Activated T-helper 2 cell treated with anti-CD3 and anti-CD28 coated beads, Interferon-gamma antibody, Interleukin-2, Interleukin-4, amounts not matched to agents 10 μg/mL and 5 μg/mL and 100 μg/mL, durations not matched to agents 14 hours and 24 hours and 36 hours (primary cell): ENCODE measurements at regions not wholly inside any gene's neighbourhood (a gene's known extent, or its start where the extent isn't known, plus 50 kb on each side); places are given as distances from the start of the nearest gene placed in this dataset.

ENCODE experiments used
- DNase-seq: peaks from one replicate; pipeline ENCODE4 v3.0.0; 2021; ENCODE audit warnings: low spot score
- H3K27ac Mint-ChIP-seq: one replicate; pipeline ENCODE4 v1.8.0; 2021; ENCODE audit warnings: mixed read lengths
- H3K27me3 Mint-ChIP-seq: one replicate; pipeline ENCODE4 v1.8.0; 2021; ENCODE audit warnings: low read depth, mixed read lengths
- H3K36me3 Mint-ChIP-seq: one replicate; pipeline ENCODE4 v1.8.0; 2021; ENCODE audit warnings: low read depth, mixed read lengths
- H3K4me1 Mint-ChIP-seq: one replicate; pipeline ENCODE4 v1.8.0; 2021; ENCODE audit warnings: low read depth, mixed read lengths
- H3K4me3 Mint-ChIP-seq: one replicate; pipeline ENCODE4 v1.8.0; 2021; ENCODE audit warnings: low read depth, mild to moderate bottlenecking, moderate library complexity, mixed read lengths
- H3K9me3 Mint-ChIP-seq: one replicate; pipeline ENCODE4 v1.8.0; 2021; ENCODE audit warnings: mixed read lengths
- intact Hi-C: fragments of 100-400 bp; cut with micrococcal nuclease; formaldehyde crosslinking; loops from one replicate; pipeline ENCODE4 v1.15.1; 2023

- no peak for DNase-seq
- H3K36me3 Mint-ChIP-seq: no peaks in the 10 kb centered on the region
- H3K9me3 Mint-ChIP-seq: peaks cover 38% of the 10 kb centered on the region
- intact Hi-C loops: no loop called here
- H3K4me1 Mint-ChIP-seq: no peaks in the 10 kb centered on the region
- H3K4me3 Mint-ChIP-seq: no peak overlapping the region
- H3K27ac Mint-ChIP-seq: no peak overlapping the region
- H3K27me3 Mint-ChIP-seq: no peaks in the 10 kb centered on the region
These were observed 567.2 kb downstream of the DNAJB9 start for GRCh38 chr7:109136893-109137292.

- Mint-ChIP-seq H3K36me3 (no peaks in the 10 kb centered on the region), H3K4me3 (no peak overlapping the region), H3K27ac (no peak overlapping the region), H3K27me3 (no peaks in the 10 kb centered on the region), H3K4me1 (no peaks in the 10 kb centered on the region), H3K9me3 (peaks cover 19% of the 10 kb centered on the region)
- intact Hi-C loops: no loop called here
- DNase-seq: no peak
These were observed 585.1 kb downstream of the DNAJB9 start for GRCh38 chr7:109154748-109155147.

- peaks cover 13% of the 10 kb centered on the region for H3K9me3 Mint-ChIP-seq
- DNase-seq: no peak
- H3K4me1 Mint-ChIP-seq: no peaks in the 10 kb centered on the region
- H3K27ac Mint-ChIP-seq: no peak overlapping the region
- intact Hi-C loops: no loop called here
- H3K36me3 Mint-ChIP-seq: no peaks in the 10 kb centered on the region
- H3K27me3 Mint-ChIP-seq: no peaks in the 10 kb centered on the region
- no peak overlapping the region for H3K4me3 Mint-ChIP-seq
These were observed 588.6 kb downstream of the DNAJB9 start for GRCh38 chr7:109158246-109158645.

GRCh38 chr7:109176661-109177060, 607.0 kb downstream of the DNAJB9 start:
- Mint-ChIP-seq H3K9me3 (no peaks in the 10 kb centered on the region), H3K27me3 (no peaks in the 10 kb centered on the region), H3K4me1 (no peaks in the 10 kb centered on the region)

GRCh38 chr7:109178342-109178741, 608.7 kb downstream of the DNAJB9 start:
- no peak for DNase-seq
- Mint-ChIP-seq H3K4me3 (no peak overlapping the region), H3K9me3 (no peaks in the 10 kb centered on the region), H3K36me3 (no peaks in the 10 kb centered on the region), H3K4me1 (no peaks in the 10 kb centered on the region), H3K27me3 (no peaks in the 10 kb centered on the region), H3K27ac (no peak overlapping the region)
- intact Hi-C loops: no loop called here

More at GRCh38 chr7:109176661-109177060, 607.0 kb downstream of the DNAJB9 start:
- DNase-seq: no peak
- H3K4me3 Mint-ChIP-seq: no peak overlapping the region
- intact Hi-C loops: no loop called here
- no peaks in the 10 kb centered on the region for H3K36me3 Mint-ChIP-seq
- H3K27ac Mint-ChIP-seq: no peak overlapping the region

- Mint-ChIP-seq H3K27ac (no peak overlapping the region), H3K27me3 (no peaks in the 10 kb centered on the region), H3K9me3 (no peaks in the 10 kb centered on the region), H3K4me3 (no peak overlapping the region), H3K4me1 (no peaks in the 10 kb centered on the region), H3K36me3 (no peaks in the 10 kb centered on the region)
- intact Hi-C loops: no loop called here
- no peak for DNase-seq
These were observed 609.9 kb downstream of the DNAJB9 start for GRCh38 chr7:109179601-109180000.

GRCh38 chr7:109190766-109191398, 621.2 kb downstream of the DNAJB9 start:
- no peak overlapping the region for H3K4me3 Mint-ChIP-seq
- H3K27me3 Mint-ChIP-seq: no peaks in the 10 kb centered on the region
- H3K27ac Mint-ChIP-seq: no peak overlapping the region
- H3K36me3 Mint-ChIP-seq: no peaks in the 10 kb centered on the region
- H3K9me3 Mint-ChIP-seq: peaks cover 10% of the 10 kb centered on the region
- intact Hi-C loops: no loop called here
- DNase-seq: no peak
- no peaks in the 10 kb centered on the region for H3K4me1 Mint-ChIP-seq

GRCh38 chr7:109206196-109206595, 636.5 kb downstream of the DNAJB9 start:
- intact Hi-C loops: no loop called here
- no peaks in the 10 kb centered on the region for H3K36me3 Mint-ChIP-seq
- no peaks in the 10 kb centered on the region for H3K4me1 Mint-ChIP-seq

GRCh38 chr7:109213081-109213480, 643.4 kb downstream of the DNAJB9 start:
- intact Hi-C loops: no loop called here
- Mint-ChIP-seq H3K4me1 (no peaks in the 10 kb centered on the region), H3K4me3 (no peak overlapping the region), H3K36me3 (no peaks in the 10 kb centered on the region), H3K27me3 (no peaks in the 10 kb centered on the region), H3K9me3 (peaks cover 8% of the 10 kb centered on the region), H3K27ac (no peak overlapping the region)
- no peak for DNase-seq

More at GRCh38 chr7:109206196-109206595, 636.5 kb downstream of the DNAJB9 start:
- no peak overlapping the region for H3K27ac Mint-ChIP-seq
- no peak for DNase-seq
- H3K27me3 Mint-ChIP-seq: no peaks in the 10 kb centered on the region
- H3K4me3 Mint-ChIP-seq: no peak overlapping the region
- H3K9me3 Mint-ChIP-seq: peaks cover 6% of the 10 kb centered on the region

GRCh38 chr7:109215341-109215740, 645.7 kb downstream of the DNAJB9 start:
- intact Hi-C loops: no loop called here
- no peaks in the 10 kb centered on the region for H3K36me3 Mint-ChIP-seq
- H3K27ac Mint-ChIP-seq: no peak overlapping the region
- no peak for DNase-seq
- H3K27me3 Mint-ChIP-seq: no peaks in the 10 kb centered on the region
- H3K4me1 Mint-ChIP-seq: no peaks in the 10 kb centered on the region
- H3K4me3 Mint-ChIP-seq: no peak overlapping the region
- peaks cover 8% of the 10 kb centered on the region for H3K9me3 Mint-ChIP-seq

GRCh38 chr7:109224100-109224499, 654.4 kb downstream of the DNAJB9 start:
- H3K27me3 Mint-ChIP-seq: no peaks in the 10 kb centered on the region
- H3K4me3 Mint-ChIP-seq: no peak overlapping the region
- no peak for DNase-seq
- no peaks in the 10 kb centered on the region for H3K36me3 Mint-ChIP-seq
- intact Hi-C loops: no loop called here
- no peak overlapping the region for H3K27ac Mint-ChIP-seq
- no peaks in the 10 kb centered on the region for H3K9me3 Mint-ChIP-seq
- no peaks in the 10 kb centered on the region for H3K4me1 Mint-ChIP-seq

- DNase-seq: no peak
- Mint-ChIP-seq H3K27me3 (no peaks in the 10 kb centered on the region), H3K9me3 (no peaks in the 10 kb centered on the region), H3K36me3 (no peaks in the 10 kb centered on the region), H3K4me1 (no peaks in the 10 kb centered on the region), H3K27ac (no peak overlapping the region), H3K4me3 (no peak overlapping the region)
- intact Hi-C loops: no loop called here
These were observed 657.0 kb downstream of the DNAJB9 start for GRCh38 chr7:109226699-109227098.

GRCh38 chr7:109235316-109235715, 665.6 kb downstream of the DNAJB9 start:
- Mint-ChIP-seq H3K4me1 (no peaks in the 10 kb centered on the region), H3K27me3 (no peaks in the 10 kb centered on the region), H3K4me3 (no peak overlapping the region), H3K27ac (no peak overlapping the region), H3K36me3 (no peaks in the 10 kb centered on the region), H3K9me3 (no peaks in the 10 kb centered on the region)
- no peak for DNase-seq
- intact Hi-C loops: no loop called here
